ENCODE measurements at regions not wholly inside any gene's neighbourhood (a gene's known extent, or its start where the extent isn't known, plus 50 kb on each side); places are given as distances from the start of the nearest gene placed in this dataset.

DNA sequence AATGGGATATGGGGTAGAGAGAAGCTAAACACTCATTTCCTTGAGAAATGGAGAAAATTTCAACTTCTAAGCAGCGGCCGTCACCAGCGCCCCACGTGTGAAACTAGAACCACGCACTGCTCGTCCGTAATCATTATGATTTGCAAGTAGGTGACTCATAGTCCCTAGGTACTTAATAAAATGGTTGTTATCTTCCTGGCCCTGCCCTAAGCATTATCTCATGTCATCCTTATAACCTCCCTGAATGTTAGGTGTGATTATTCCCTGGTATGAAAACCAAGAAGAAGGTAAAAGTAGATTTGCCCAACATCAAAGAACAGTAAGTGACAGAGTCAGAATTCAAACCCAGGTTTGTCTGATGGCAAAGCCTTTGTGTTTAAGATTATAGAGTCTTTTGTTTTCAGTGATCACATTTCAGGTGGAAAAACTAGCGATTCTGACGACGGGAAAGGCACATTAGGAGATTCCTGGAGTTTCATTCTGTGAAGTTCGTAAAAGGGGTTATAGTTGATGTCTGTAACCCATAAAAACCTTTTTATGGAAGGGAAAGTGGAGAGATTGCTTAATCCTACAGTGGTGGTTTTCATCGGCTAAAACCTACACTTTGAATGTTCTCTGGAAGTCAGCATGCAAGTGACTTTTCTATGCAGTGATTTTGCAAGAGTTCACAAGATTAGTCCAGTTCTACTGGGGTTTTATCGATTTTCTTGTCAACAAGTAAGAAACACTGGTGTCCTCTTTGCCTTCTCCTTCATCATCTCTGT, 202.9 kb upstream of the WWC1 start:
- Histone ChIP-seq H3K4me2 (ENCODE audit: low read length) (no peak overlapping the region), H3K36me3 (ENCODE audit: control insufficient read depth in 1 of 2, insufficient read depth in 2 of 2, low read length in 2 of 2) (no peaks in the 10 kb centered on the region), H3K79me2 (ENCODE audit: control insufficient read depth, insufficient read depth, low read length, poor library complexity) (no peaks in the 10 kb centered on the region)

DNA sequence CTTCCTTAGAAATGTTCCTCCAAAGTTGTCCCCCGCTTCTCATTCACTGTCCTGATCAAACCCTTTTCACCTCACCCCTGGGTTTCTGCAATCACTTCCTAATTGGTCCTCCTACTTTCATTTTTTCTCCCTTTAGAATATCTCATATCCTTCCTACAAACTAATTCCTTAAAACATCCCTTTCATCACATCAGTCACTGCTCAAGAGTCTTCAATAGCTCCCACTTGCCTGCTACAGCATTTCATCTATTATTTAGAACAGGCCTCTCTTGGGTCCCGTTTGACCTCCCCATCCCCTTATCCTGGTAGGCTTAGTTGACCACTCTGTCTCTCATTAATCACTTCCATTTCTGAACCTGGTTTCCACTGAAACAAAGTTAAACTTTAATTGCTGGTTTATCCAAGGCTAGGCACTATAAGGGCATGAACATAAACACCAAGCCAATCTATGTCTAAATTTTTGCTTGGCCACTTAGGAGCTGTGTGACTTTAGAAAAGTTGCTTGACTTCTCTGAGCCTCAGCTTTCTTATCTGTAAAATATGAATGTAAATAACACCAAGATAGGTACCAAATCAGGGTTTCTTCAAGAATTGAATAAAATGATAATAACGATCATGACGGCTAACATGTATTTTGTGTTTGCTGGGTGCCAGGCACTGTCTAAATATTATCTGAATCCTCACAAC, 202.1 kb upstream of the WWC1 start:
- H3K9ac ChIP-seq (ENCODE audit: low read length), result no peak overlapping the region
- H3K4me3 ChIP-seq (ENCODE audit: low read depth, low read length), result no peak overlapping the region
- WGBS (ENCODE audit: extremely low coverage, insufficient coverage, insufficient read length), result no CpG with 5 or more reads among the region's 4 CpGs
- no peak overlapping the region for H2AFZ ChIP-seq (ENCODE audit: insufficient read depth, low read length, poor library complexity)
- H3K4me2 ChIP-seq (ENCODE audit: low read length), result no peak overlapping the region
- H4K12ac ChIP-seq (ENCODE audit: low read depth, low read length), result no peak overlapping the region
- H3K9me3 ChIP-seq (ENCODE audit: insufficient read depth, low read depth, low read length), result peaks cover 4% of the 10 kb centered on the region
- no peak overlapping the region for H3K27ac ChIP-seq (ENCODE audit: low read depth, low read length)
- H3K18ac ChIP-seq (ENCODE audit: low read length), result no peak overlapping the region
- no peak overlapping the region for H3K14ac ChIP-seq (ENCODE audit: low read length)
- no peak overlapping the region for H2BK12ac ChIP-seq (ENCODE audit: low read length)
- H2AK5ac ChIP-seq (ENCODE audit: low read length), result no peak overlapping the region
- H4K8ac ChIP-seq (ENCODE audit: low read depth, low read length), result no peak overlapping the region
- no peaks in the 10 kb centered on the region for H3K27me3 ChIP-seq (ENCODE audit: insufficient read depth, low read length)
- H3K36me3 ChIP-seq (ENCODE audit: control insufficient read depth in 1 of 2, insufficient read depth in 2 of 2, low read length in 2 of 2), result no peaks in the 10 kb centered on the region
- no peaks in the 10 kb centered on the region for H3K79me1 ChIP-seq (ENCODE audit: low read length)
- no peak overlapping the region for H3K4ac ChIP-seq (ENCODE audit: low read depth, low read length)
- no peak overlapping the region for H2BK120ac ChIP-seq (ENCODE audit: insufficient read depth, low read length, poor library complexity)
- no peak overlapping the region for H2BK5ac ChIP-seq (ENCODE audit: low read depth, low read length, poor library complexity)
- no peak overlapping the region for H3K23ac ChIP-seq (ENCODE audit: low read length)
- no peaks in the 10 kb centered on the region for H3K79me2 ChIP-seq (ENCODE audit: control insufficient read depth, insufficient read depth, low read length, poor library complexity)
- peaks cover 0 to 3% of the 10 kb centered on the region in 2 experiments for H3K4me1 ChIP-seq (ENCODE audit: control insufficient read depth in 1 of 2, insufficient read depth in 2 of 2, low read length in 2 of 2)
- no peak overlapping the region for H4K91ac ChIP-seq (ENCODE audit: low read depth, low read length)
- DNase-seq, result no peak

More for the DNA sequence above, 202.9 kb upstream of the WWC1 start:
- Histone ChIP-seq H3K9ac (ENCODE audit: low read length) (no peak overlapping the region), H4K8ac (ENCODE audit: low read depth, low read length) (no peak overlapping the region), H3K9me3 (ENCODE audit: insufficient read depth, low read depth, low read length) (peaks cover 4% of the 10 kb centered on the region), H3K23ac (ENCODE audit: low read length) (no peak overlapping the region), H4K91ac (ENCODE audit: low read depth, low read length) (no peak overlapping the region), H3K4me3 (ENCODE audit: low read depth, low read length) (no peak overlapping the region), H2AK5ac (ENCODE audit: low read length) (no peak overlapping the region), H2BK120ac (ENCODE audit: insufficient read depth, low read length, poor library complexity) (no peak overlapping the region), H2AFZ (ENCODE audit: insufficient read depth, low read length, poor library complexity) (no peak overlapping the region), H2BK12ac (ENCODE audit: low read length) (no peak overlapping the region), H4K12ac (ENCODE audit: low read depth, low read length) (no peak overlapping the region), H3K18ac (ENCODE audit: low read length) (no peak overlapping the region), H3K4me1 (ENCODE audit: control insufficient read depth in 1 of 2, insufficient read depth in 2 of 2, low read length in 2 of 2) (peaks cover 0 to 3% of the 10 kb centered on the region in 2 experiments), H2BK5ac (ENCODE audit: low read depth, low read length, poor library complexity) (no peak overlapping the region), H3K27me3 (ENCODE audit: insufficient read depth, low read length) (no peaks in the 10 kb centered on the region), H3K79me1 (ENCODE audit: low read length) (no peaks in the 10 kb centered on the region), H3K27ac (ENCODE audit: low read depth, low read length) (no peak overlapping the region), H3K14ac (ENCODE audit: low read length) (no peak overlapping the region), H3K4ac (ENCODE audit: low read depth, low read length) (no peak overlapping the region)
- WGBS (ENCODE audit: extremely low coverage, insufficient coverage, insufficient read length), result no CpG with 5 or more reads among the region's 13 CpGs
- no peak for DNase-seq

DNA sequence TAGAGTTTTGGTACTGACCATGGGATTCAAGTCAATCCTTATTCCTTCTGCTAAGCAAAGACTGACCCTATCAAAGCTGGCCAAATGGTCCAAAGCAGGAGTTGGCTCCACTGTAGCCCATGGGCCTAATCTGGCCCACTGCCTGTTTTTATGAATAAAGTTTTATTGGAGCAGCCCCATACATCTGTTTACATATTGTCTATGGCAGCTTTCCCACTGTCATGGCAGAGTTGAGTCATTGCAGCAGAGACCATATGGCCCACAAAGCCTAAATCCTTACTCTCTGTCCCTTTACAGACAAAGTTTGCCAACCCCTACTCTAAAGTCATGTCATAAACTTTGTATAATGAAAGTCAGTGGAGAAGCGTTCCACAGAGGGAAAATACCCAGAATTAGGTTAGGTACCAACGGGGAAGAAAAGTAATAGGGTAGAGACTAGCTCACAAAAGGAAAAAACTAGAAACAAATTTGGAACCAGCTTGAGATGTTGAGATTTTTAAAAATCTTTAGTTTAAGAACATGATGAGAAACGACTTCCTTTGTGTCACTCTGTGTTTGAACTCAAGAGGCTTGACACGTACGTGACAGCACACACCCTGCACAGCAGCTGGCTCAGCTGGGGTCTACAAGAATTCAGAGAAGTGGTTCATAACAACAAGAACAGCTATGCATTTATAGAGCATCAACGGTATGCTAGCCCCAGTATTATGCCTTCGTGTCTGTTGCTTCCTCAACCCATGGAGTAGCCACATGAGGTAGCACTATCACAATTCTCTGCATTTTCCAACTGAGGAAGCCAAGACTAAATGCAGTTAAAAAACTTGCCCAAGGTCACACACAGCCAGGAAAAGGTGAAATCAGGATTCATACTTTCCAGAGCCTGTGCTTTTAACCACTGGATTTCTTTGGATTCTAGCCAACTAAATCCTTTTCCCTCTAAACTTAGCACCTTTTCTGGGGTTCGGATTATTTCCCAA, 198.9 kb upstream of the WWC1 start:
- H3K4me1 ChIP-seq (ENCODE audit: control insufficient read depth in 1 of 2, insufficient read depth in 2 of 2, low read length in 2 of 2), result peaks cover 0 to 3% of the 10 kb centered on the region in 2 experiments
- no peak overlapping the region for H3K4me2 ChIP-seq (ENCODE audit: low read length)
- H2BK120ac ChIP-seq (ENCODE audit: insufficient read depth, low read length, poor library complexity), result no peak overlapping the region
- H2AFZ ChIP-seq (ENCODE audit: insufficient read depth, low read length, poor library complexity), result no peak overlapping the region
- H2BK12ac ChIP-seq (ENCODE audit: low read length), result no peak overlapping the region
- H3K27me3 ChIP-seq (ENCODE audit: insufficient read depth, low read length), result no peaks in the 10 kb centered on the region
- no peak overlapping the region for H3K4ac ChIP-seq (ENCODE audit: low read depth, low read length)
- no peak overlapping the region for H3K23ac ChIP-seq (ENCODE audit: low read length)
- no peaks in the 10 kb centered on the region for H3K36me3 ChIP-seq (ENCODE audit: control insufficient read depth in 1 of 2, insufficient read depth in 2 of 2, low read length in 2 of 2)
- no peak overlapping the region for H3K9ac ChIP-seq (ENCODE audit: low read length)
- no peak overlapping the region for H3K18ac ChIP-seq (ENCODE audit: low read length)
- H2BK5ac ChIP-seq (ENCODE audit: low read depth, low read length, poor library complexity), result no peak overlapping the region
- H3K9me3 ChIP-seq (ENCODE audit: insufficient read depth, low read depth, low read length), result no peaks in the 10 kb centered on the region
- no peak for DNase-seq
- H4K91ac ChIP-seq (ENCODE audit: low read depth, low read length), result no peak overlapping the region
- no peak overlapping the region for H3K4me3 ChIP-seq (ENCODE audit: low read depth, low read length)
- no peaks in the 10 kb centered on the region for H3K79me1 ChIP-seq (ENCODE audit: low read length)
- H3K27ac ChIP-seq (ENCODE audit: low read depth, low read length), result no peak overlapping the region
- H4K12ac ChIP-seq (ENCODE audit: low read depth, low read length), result no peak overlapping the region
- no peaks in the 10 kb centered on the region for H3K79me2 ChIP-seq (ENCODE audit: control insufficient read depth, insufficient read depth, low read length, poor library complexity)
- no CpG with 5 or more reads among the region's 8 CpGs for WGBS (ENCODE audit: extremely low coverage, insufficient coverage, insufficient read length)
- no peak overlapping the region for H4K8ac ChIP-seq (ENCODE audit: low read depth, low read length)
- no peak overlapping the region for H2AK5ac ChIP-seq (ENCODE audit: low read length)
- H3K14ac ChIP-seq (ENCODE audit: low read length), result no peak overlapping the region

DNA sequence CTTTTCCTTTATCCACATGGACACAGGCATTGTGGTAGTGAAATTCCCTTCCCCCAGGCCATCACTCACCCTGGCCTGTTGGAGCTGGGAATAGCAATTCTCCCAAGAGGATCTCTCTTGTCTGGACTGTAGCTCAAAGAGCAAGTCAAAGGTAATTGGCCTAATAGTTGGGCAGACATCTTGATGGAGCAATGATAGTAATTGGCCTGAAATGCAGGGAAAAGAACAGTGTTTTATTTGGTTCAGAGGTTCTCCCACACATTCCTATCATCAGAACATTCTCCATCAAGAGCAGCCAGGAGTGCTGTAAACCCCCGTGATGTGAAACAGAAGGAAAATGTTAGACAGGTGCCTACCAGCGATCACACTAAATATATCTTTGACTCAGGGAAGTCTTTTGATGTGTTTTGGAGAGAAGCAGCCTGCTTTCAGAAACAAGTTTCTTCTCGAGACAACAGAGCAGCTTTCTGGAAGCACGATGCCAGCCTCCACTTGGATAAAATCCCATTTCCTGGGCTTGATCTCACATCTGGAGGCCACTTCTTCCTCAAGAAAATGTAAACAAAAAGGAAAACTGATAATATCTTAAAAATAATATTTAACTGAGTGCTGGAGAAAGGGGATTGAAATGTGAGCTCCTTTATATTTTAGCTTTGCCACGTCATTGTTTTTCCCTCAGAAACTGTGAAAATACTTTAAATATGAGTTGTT, 198.1 kb upstream of the WWC1 start:
- no peak overlapping the region for H2BK12ac ChIP-seq (ENCODE audit: low read length)
- no peak overlapping the region for H3K4me3 ChIP-seq (ENCODE audit: low read depth, low read length)
- H2BK120ac ChIP-seq (ENCODE audit: insufficient read depth, low read length, poor library complexity), result no peak overlapping the region
- no peak overlapping the region for H3K18ac ChIP-seq (ENCODE audit: low read length)
- no peak overlapping the region for H3K23ac ChIP-seq (ENCODE audit: low read length)
- no peaks in the 10 kb centered on the region for H3K79me1 ChIP-seq (ENCODE audit: low read length)
- H3K27ac ChIP-seq (ENCODE audit: low read depth, low read length), result no peak overlapping the region
- H2BK5ac ChIP-seq (ENCODE audit: low read depth, low read length, poor library complexity), result no peak overlapping the region
- no peak overlapping the region for H4K12ac ChIP-seq (ENCODE audit: low read depth, low read length)
- no peak overlapping the region for H3K9ac ChIP-seq (ENCODE audit: low read length)
- H4K8ac ChIP-seq (ENCODE audit: low read depth, low read length), result no peak overlapping the region
- no CpG with 5 or more reads among the region's 5 CpGs for WGBS (ENCODE audit: extremely low coverage, insufficient coverage, insufficient read length)
- no peaks in the 10 kb centered on the region for H3K79me2 ChIP-seq (ENCODE audit: control insufficient read depth, insufficient read depth, low read length, poor library complexity)
- no peak overlapping the region for H2AFZ ChIP-seq (ENCODE audit: insufficient read depth, low read length, poor library complexity)
- H4K91ac ChIP-seq (ENCODE audit: low read depth, low read length), result no peak overlapping the region
- H3K4ac ChIP-seq (ENCODE audit: low read depth, low read length), result no peak overlapping the region
- no peak overlapping the region for H2AK5ac ChIP-seq (ENCODE audit: low read length)
- DNase-seq, result no peak
- peaks cover 0 to 3% of the 10 kb centered on the region in 2 experiments for H3K4me1 ChIP-seq (ENCODE audit: control insufficient read depth in 1 of 2, insufficient read depth in 2 of 2, low read length in 2 of 2)
- no peak overlapping the region for H3K4me2 ChIP-seq (ENCODE audit: low read length)
- H3K14ac ChIP-seq (ENCODE audit: low read length), result no peak overlapping the region
- H3K36me3 ChIP-seq (ENCODE audit: control insufficient read depth in 1 of 2, insufficient read depth in 2 of 2, low read length in 2 of 2), result no peaks in the 10 kb centered on the region
- no peaks in the 10 kb centered on the region for H3K9me3 ChIP-seq (ENCODE audit: insufficient read depth, low read depth, low read length)
- no peaks in the 10 kb centered on the region for H3K27me3 ChIP-seq (ENCODE audit: insufficient read depth, low read length)

All from trophoblast cell (in vitro differentiated cells and primary cell).